Muscle layer of colon (tissue), 2 donors: ENCODE measurements at regions not wholly inside any gene's neighbourhood (a gene's known extent, or its start where the extent isn't known, plus 50 kb on each side); places are given as distances from the start of the nearest gene placed in this dataset.

ENCODE experiments used
- H3K27ac ChIP-seq: one replicate; pipeline ENCODE4 v1.7.0; 2013; ENCODE audit warnings: low read depth, mild to moderate bottlenecking, low read length, moderate library complexity
- H3K27me3 ChIP-seq, 2 donors: one replicate each; pipeline ENCODE4 v1.7.0; 2013; ENCODE audit warnings: low read length in 2 of 2, mild to moderate bottlenecking in 2 of 2; ENCODE audit not compliant: insufficient read depth in 2 of 2, control insufficient read depth in 1 of 2
- H3K36me3 ChIP-seq: one replicate; pipeline ENCODE4 v1.7.0; 2013; ENCODE audit warnings: mild to moderate bottlenecking, low read length; ENCODE audit not compliant: insufficient read depth
- H3K4me1 ChIP-seq: one replicate; pipeline ENCODE4 v1.7.0; 2013; ENCODE audit warnings: mild to moderate bottlenecking, low read length; ENCODE audit not compliant: insufficient read depth
- H3K4me3 ChIP-seq, 2 donors: one replicate each; pipeline ENCODE4 v1.7.0; 2013; ENCODE audit warnings: low read length in 2 of 2, low read depth in 1 of 2, mild to moderate bottlenecking in 1 of 2, moderate library complexity in 1 of 2
- H3K9ac ChIP-seq: one replicate; pipeline ENCODE4 v1.7.0; 2013; ENCODE audit warnings: low read length
- H3K9me3 ChIP-seq: one replicate; pipeline ENCODE4 v1.7.0; 2013; ENCODE audit warnings: mild to moderate bottlenecking, low read length
- donor health status: abdominal sarcoma.
- donor health status: Adenocarcinoma of cecum.

DNA sequence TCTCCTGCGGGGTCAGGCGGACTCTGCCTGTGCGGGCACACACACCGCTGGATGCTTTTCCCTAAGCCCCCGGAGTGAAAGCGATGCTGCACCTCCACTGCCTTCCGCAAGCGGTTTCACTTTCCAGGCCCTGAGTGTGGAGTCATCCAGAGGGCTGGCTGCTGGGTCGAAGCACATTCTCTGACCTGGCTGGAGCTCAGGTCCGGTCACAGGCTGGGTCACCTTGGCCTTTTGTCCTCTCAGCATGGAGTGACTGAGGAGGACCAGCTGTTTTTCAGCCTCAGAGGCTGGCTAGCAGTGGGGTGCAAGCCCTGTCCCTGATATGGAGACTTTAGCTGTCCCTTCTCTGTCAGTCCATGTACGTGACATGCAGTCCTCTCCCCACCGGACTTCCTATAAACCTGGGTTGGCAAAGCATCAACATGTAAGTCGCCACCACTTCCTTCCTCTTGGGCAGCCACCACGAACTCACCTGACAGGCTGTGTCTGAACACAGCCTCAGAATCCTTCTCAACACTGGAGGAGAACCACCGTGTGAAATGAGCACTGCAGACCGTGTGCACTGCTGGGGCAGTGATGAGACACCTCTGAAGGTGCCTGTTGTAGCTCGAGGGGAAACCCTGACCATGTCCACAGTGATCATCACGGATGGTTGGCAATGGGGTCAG lies 51.3 kb downstream of the GADD45G start:
- Histone ChIP-seq H3K9ac (no peak overlapping the region), H3K36me3 (no peaks in the 10 kb centered on the region), H3K27me3 (no peaks in the 10 kb centered on the region), H3K27ac (no peak overlapping the region), H3K4me1 (peaks cover 13% of the 10 kb centered on the region), H3K4me3 (no peak overlapping the region), H3K9me3 (no peaks in the 10 kb centered on the region)

DNA sequence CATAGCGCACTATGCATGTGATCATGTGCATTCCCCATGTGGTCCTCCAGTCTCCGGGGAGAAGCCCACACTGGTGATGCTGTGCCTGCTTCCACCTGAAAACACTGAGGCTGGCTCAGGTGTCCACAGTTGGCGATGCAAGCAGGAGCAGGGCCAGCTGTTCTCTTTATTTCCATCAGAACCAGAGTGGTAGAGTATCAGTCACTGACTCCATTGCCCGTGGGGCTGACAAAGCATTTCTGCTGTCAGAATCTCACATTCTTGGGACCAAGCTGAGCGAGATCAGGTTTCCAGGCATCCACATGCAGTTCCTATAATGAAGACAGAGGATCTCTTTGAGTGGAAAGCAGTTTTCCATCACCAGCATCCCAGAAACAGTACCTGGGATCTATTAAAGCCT lies 52.5 kb downstream of the GADD45G start:
- H3K4me1 ChIP-seq: peaks cover 21% of the 10 kb centered on the region
- no peaks in the 10 kb centered on the region for H3K36me3 ChIP-seq
- no peak overlapping the region for H3K27ac ChIP-seq
- H3K4me3 ChIP-seq: no peak overlapping the region
- H3K9ac ChIP-seq: no peak overlapping the region
- no peaks in the 10 kb centered on the region for H3K9me3 ChIP-seq
- no peaks in the 10 kb centered on the region for H3K27me3 ChIP-seq

DNA sequence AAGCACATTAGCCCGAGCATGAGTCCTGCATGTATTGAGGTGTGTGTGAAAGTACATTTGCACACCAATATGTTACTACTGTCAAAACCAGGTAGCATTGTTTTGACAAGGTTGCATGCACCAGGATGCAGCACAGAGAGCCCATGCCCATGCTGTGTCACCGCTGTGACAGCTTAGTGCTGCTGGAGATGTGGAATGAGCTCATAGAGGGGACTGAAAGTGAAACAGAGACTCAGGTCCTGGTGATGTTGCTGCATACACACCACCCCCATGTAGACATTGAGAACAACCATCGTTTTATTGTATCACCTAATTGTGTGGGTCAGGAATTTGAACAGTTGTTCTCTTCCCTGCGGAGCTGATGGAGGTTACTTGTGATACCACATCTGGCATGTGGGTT lies 53.0 kb downstream of the GADD45G start:
- Histone ChIP-seq H3K4me1 (peaks cover 22% of the 10 kb centered on the region), H3K4me3 (no peak overlapping the region), H3K27ac (no peak overlapping the region), H3K9me3 (no peaks in the 10 kb centered on the region), H3K36me3 (no peaks in the 10 kb centered on the region), H3K9ac (no peak overlapping the region), H3K27me3 (no peaks in the 10 kb centered on the region)

DNA sequence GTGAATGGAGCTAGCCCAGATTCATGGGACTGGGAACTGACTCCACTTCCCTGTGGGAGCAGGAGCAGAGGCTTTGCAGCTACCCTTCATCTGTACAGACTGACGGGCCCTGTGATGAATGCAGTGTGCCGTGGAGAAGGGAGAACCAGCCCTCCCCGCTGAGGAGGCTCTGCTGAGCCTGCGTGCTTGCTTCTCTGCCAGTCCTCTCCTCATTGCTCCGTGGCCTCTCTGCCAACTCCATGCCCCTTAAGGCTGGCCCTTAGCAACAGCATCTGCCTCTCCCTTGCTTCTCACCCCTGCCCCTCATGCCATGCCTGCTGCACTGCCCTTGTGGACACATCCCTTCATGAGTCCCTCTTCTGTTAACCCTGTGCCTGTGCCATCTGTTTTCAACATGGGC lies 53.6 kb downstream of the GADD45G start:
- Histone ChIP-seq H3K4me1 (peaks cover 28% of the 10 kb centered on the region), H3K27ac (no peak overlapping the region), H3K36me3 (no peaks in the 10 kb centered on the region), H3K4me3 (no peak overlapping the region), H3K9me3 (no peaks in the 10 kb centered on the region), H3K9ac (no peak overlapping the region), H3K27me3 (no peaks in the 10 kb centered on the region)

DNA sequence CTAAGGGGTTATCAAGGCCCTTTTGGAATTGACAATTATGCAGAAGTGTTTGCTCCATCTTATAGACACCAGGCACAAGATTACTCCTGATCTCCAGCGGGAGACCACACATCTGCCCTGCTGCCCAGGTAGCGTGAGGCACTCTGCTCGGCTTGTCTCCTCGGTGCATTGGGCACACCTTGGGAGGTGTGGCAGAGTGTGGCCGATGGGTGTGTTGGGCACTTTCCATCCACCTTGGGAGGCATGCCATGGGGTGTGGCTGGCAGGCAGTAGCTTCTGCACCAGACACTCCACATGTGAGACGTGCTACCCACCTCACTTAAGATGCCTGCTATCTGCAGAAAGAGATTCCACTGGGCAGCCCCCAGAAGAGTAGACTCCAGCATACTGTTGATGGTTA lies 54.1 kb downstream of the GADD45G start:
- Histone ChIP-seq H3K9me3 (no peaks in the 10 kb centered on the region), H3K27ac (no peak overlapping the region), H3K9ac (no peak overlapping the region), H3K4me3 (no peak overlapping the region), H3K27me3 (no peaks in the 10 kb centered on the region), H3K36me3 (no peaks in the 10 kb centered on the region), H3K4me1 (peaks cover 28% of the 10 kb centered on the region)

DNA sequence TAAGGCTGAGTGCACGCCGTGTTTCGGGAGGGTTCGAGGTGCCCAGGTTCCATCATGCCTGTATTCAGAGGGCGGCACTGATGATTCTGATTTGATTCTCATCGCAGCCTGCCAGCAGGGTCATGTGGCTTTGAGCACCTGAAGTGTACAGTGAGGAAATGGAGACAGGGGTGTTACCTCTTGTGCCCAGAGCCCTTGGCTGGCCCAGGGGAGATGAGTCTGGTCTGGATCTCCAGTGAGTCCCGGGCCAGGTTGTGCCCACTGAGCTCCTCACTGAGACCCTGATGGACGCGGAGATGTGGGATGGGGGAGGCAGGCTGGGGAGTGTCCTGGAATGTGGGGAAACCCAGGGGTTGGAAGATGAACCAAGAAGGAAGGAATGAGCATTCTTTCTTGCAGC lies 54.7 kb downstream of the GADD45G start:
- Histone ChIP-seq H3K27ac (no peak overlapping the region), H3K27me3 (no peaks in the 10 kb centered on the region), H3K4me1 (peaks cover 28% of the 10 kb centered on the region), H3K4me3 (no peak overlapping the region), H3K9ac (no peak overlapping the region), H3K36me3 (no peaks in the 10 kb centered on the region), H3K9me3 (no peaks in the 10 kb centered on the region)

DNA sequence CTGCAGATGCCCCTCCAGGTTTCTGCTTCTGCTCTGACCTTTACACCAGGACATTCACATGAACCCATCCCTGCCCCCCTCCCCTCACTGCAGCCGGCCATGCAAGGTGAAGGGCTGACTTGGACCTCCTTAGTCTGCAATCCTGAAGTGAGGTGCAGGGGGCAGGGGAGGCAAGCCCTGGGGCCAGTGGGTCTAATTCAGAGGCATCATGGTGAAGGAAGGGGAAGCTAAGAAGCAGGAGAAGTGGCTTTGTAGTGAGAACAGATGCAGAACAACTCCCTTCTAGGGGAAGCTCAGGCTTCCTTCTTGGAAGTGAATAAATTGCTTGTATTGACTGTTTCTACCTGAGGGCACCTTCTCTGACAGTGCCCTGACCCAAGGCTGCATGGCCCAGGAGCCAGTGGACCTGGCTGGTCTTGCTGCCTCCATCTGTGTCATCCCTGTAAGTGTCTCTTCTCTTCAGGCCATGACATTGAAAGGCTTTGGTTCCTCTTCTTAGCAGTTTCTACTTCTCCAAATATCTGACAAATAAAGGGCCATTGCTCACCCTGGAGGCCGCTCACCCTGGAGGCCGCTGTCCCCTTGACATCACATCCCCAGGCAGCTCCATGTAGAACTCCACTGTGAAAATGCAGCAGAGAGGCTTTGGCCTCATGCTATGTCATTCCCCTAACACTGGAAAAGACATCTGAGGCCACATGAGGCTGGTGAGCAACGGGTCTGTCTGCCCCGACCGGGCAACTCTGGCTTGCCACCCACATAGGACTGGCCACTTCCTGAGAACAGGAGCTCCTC lies 55.3 kb downstream of the GADD45G start:
- Histone ChIP-seq H3K4me3 (no peak overlapping the region), H3K27ac (peak overlapping the region; percentile 10), H3K9ac (no peak overlapping the region), H3K9me3 (no peaks in the 10 kb centered on the region), H3K36me3 (no peaks in the 10 kb centered on the region), H3K27me3 (no peaks in the 10 kb centered on the region), H3K4me1 (peaks cover 28% of the 10 kb centered on the region)

DNA sequence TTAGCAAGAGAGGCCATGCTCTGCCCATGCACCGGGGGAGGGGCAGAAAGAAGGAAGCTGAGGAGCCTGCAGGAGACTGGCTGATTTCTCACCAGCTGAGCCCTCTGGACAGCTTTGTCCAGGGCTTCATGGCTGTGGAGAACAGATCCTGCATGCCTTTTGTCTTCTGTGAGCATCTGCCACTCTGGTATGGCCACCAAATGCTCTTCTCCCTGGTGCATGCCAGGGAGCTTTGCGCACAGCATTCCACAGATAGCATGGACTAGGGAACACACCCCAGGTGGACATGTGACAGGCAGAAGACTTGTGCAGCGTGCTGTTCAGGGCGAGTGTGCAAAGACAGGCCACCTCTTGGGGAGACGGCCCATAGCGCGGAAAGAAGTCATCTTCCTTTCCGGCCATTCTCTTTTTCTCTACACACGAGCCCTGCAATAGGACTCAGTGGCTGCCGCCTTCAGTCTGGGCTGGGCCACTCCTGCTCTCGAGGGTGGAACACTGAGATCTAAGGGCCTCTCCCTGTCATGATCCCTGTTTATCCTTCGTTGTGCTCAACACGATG lies 56.7 kb downstream of the GADD45G start:
- H3K4me1 ChIP-seq: peaks cover 28% of the 10 kb centered on the region
- H3K9me3 ChIP-seq: no peaks in the 10 kb centered on the region
- no peaks in the 10 kb centered on the region for H3K36me3 ChIP-seq
- H3K4me3 ChIP-seq: peak overlapping the region in 1 of 2 donors; percentile 55
- no peaks in the 10 kb centered on the region for H3K27me3 ChIP-seq
- no peak overlapping the region for H3K9ac ChIP-seq
- peak overlapping the region; percentile 43 for H3K27ac ChIP-seq

DNA sequence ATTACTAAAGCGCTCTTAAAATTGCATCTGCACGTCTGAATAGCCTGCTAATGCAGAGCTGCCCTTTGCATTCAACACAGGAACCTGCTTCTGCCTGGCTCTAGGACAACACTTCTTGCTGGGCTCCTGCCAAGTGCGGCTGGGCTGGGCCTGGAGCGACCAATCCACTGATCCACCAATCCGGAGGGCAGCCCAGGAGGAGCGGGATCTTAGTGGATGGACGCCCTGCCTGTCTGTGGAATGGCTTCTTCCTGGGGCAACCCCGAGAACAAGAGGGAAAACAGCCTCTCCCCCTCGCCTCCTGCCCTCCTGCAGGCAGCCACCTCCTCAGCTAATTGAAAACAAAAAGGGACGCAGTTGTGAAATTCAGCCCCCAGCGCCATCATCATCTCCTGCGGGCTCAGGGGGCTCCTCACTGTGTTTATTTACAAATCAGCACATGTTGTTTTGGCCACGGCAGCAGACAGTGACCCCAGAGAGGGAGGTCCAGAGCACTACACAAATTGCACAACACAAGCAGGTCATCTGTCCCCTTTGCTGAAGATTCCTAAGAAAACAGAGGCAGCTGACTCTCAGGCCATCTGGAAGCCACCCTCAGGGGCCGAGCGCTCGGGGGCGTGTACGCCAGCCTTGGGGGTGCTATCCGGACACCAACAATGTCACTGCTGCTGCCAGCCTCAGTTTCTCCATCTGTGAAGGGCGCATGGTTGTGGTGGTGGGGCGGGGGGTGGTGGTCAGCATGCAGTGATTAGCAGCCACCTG lies 57.3 kb downstream of the GADD45G start:
- Histone ChIP-seq H3K9ac (no peak overlapping the region), H3K4me3 (peak overlapping the region; percentile 12 to 55), H3K27ac (peak overlapping the region; percentile 43), H3K4me1 (peaks cover 28% of the 10 kb centered on the region), H3K9me3 (no peaks in the 10 kb centered on the region), H3K36me3 (no peaks in the 10 kb centered on the region), H3K27me3 (no peaks in the 10 kb centered on the region)

DNA sequence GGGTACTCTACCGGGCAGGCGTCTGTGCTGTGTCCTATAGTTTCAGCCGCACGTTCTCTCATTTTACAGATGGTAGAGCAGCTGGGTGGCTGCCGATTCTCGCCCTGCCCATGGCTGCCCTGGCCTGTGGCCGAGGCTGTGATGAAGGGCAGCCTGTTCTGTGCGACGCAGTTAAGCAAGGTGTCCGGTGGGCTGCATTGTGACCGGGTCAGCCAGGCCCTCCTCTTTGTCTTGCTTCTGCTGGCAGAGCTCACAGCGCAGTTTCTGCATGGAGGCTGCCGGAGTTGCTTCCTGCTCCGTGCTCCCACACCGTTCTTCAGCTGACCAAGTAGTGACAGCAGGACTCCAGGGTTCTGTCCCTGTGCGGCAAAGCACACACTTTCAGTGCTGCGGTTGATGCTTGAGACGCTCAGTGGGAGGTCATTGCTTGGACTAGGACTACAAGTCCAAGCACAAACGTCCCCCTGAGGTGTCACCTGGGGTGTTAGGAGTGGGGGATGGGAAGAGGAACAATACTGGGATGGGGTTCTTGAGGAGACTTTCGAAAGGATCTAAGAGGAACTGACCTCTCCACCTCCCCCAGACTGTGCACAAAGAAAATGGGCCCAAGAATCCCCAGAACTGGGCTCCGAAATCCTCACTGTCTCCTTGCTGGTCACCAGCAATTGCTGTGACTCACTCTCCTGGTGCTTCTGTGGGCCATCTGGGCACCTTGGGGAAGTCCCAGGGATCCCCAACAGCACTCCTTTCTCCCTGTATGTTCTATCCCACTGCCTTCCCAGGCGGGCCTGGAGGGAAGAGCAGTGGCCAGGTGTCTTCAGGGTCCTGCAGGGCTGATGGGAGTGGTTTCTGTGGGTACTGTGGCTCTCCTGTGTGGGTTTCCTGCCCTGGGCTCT lies 58.2 kb downstream of the GADD45G start:
- Histone ChIP-seq H3K9me3 (no peaks in the 10 kb centered on the region), H3K27ac (no peak overlapping the region), H3K36me3 (no peaks in the 10 kb centered on the region), H3K9ac (no peak overlapping the region), H3K4me1 (peaks cover 25% of the 10 kb centered on the region), H3K27me3 (no peaks in the 10 kb centered on the region), H3K4me3 (no peak overlapping the region)
